ENCODE measurements at regions not wholly inside any gene's neighbourhood (a gene's known extent, or its start where the extent isn't known, plus 50 kb on each side); places are given as distances from the start of the nearest gene placed in this dataset.

DNA sequence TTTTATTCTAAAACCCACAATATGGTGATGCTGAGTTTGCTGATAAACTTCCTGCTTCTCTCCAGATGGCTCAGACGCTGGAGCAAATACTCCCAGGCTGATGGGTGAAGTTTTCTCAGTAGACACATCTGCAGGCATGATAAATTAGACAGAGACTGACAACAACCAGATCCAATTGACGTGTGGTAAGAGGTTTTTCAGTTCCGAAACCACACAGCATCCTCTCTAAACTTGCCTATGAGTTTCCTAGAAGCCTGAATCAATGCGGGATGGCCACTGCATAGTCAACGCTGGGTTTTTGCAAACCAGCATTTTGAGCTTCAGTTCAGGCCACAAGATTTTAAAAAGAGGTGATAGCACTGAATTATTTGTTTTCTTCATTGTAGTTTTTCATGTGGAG is 360.3 kb upstream of the ARRDC4 start:
- Histone ChIP-seq H3K18ac (ENCODE audit: low read depth, low read length) (no peak overlapping the region), H3K9ac (ENCODE audit: low read depth, low read length) (no peak overlapping the region), H4K8ac (ENCODE audit: low read depth in 2 of 2, low read length in 2 of 2) (no peak overlapping the region), H3K9me1 (ENCODE audit: insufficient read depth, low read length) (no peaks in the 10 kb centered on the region), H3K27me3 (ENCODE audit: control insufficient read depth, insufficient read depth, low read length) (no peaks in the 10 kb centered on the region), H3K36me3 (ENCODE audit: control insufficient read depth, insufficient read depth, low read length) (no peaks in the 10 kb centered on the region), H4K20me1 (ENCODE audit: insufficient read depth, low read length) (no peaks in the 10 kb centered on the region), H2BK20ac (ENCODE audit: low read depth, low read length) (no peak overlapping the region), H3K4ac (ENCODE audit: low read depth, low read length) (no peak overlapping the region), H2BK15ac (ENCODE audit: low read depth, low read length) (no peak overlapping the region), H2AFZ (replicated peaks; ENCODE audit: low read length, poor library complexity) (no peak overlapping the region), H3K27ac (ENCODE audit: insufficient read depth, low read length) (no peak overlapping the region), H3K4me3 (ENCODE audit: insufficient read depth, low read depth, low read length) (no peak overlapping the region), H3K79me1 (ENCODE audit: low read depth in 1 of 2, low read length in 2 of 2) (no peaks in the 10 kb centered on the region), H2BK5ac (ENCODE audit: low read depth, low read length, poor library complexity, severe bottlenecking) (no peak overlapping the region), H3K56ac (ENCODE audit: extremely low read depth, insufficient read depth, low read length) (no peak overlapping the region), H2AK5ac (ENCODE audit: low read depth, low read length) (no peak overlapping the region), H4K91ac (ENCODE audit: insufficient read depth, low read depth, low read length) (no peak overlapping the region), H3K9me3 (ENCODE audit: control insufficient read depth, insufficient read depth, low read length) (peaks cover 13% of the 10 kb centered on the region), H4K5ac (ENCODE audit: low read depth, low read length) (no peak overlapping the region), H3K4me2 (ENCODE audit: low read depth, low read length) (no peak overlapping the region), H3K4me1 (ENCODE audit: control insufficient read depth, insufficient read depth, low read length) (no peaks in the 10 kb centered on the region), H3K14ac (replicated peaks; ENCODE audit: low read depth, low read length) (no peak overlapping the region), H2AK9ac (replicated peaks; ENCODE audit: low read depth, low read length, poor library complexity) (no peak overlapping the region), H2BK120ac (ENCODE audit: low read depth, low read length) (no peak overlapping the region), H3K23ac (ENCODE audit: low read depth, low read length) (no peak overlapping the region)
- CTCF ChIA-PET: no interaction called here
- ATAC-seq (ENCODE audit: low read depth): no peak
- no peak for DNase-seq
- WGBS, 2 experiments (ENCODE audit: extremely low coverage in 2 of 2, insufficient read length in 1 of 2): no CpG with 5 or more reads among the region's 5 CpGs
- TF ChIP-seq RFX5 (IDR thresholded peaks at IDR 0.05; ENCODE audit: low read depth, low read length): no peak
- TF ChIP-seq CEBPB (IDR thresholded peaks at IDR 0.05; ENCODE audit: low read depth, low read length): no peak
- TF ChIP-seq, protein P1, sequence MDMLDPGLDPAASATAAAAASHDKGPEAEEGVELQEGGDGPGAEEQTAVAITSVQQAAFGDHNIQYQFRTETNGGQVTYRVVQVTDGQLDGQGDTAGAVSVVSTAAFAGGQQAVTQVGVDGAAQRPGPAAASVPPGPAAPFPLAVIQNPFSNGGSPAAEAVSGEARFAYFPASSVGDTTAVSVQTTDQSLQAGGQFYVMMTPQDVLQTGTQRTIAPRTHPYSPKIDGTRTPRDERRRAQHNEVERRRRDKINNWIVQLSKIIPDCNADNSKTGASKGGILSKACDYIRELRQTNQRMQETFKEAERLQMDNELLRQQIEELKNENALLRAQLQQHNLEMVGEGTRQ (IDR thresholded peaks at IDR 0.05; ENCODE audit: low read depth, low read length): no peak
- no peak for TF ChIP-seq FOS (IDR thresholded peaks at IDR 0.05; ENCODE audit: low read depth, low read length)
- TF ChIP-seq, protein P2, sequence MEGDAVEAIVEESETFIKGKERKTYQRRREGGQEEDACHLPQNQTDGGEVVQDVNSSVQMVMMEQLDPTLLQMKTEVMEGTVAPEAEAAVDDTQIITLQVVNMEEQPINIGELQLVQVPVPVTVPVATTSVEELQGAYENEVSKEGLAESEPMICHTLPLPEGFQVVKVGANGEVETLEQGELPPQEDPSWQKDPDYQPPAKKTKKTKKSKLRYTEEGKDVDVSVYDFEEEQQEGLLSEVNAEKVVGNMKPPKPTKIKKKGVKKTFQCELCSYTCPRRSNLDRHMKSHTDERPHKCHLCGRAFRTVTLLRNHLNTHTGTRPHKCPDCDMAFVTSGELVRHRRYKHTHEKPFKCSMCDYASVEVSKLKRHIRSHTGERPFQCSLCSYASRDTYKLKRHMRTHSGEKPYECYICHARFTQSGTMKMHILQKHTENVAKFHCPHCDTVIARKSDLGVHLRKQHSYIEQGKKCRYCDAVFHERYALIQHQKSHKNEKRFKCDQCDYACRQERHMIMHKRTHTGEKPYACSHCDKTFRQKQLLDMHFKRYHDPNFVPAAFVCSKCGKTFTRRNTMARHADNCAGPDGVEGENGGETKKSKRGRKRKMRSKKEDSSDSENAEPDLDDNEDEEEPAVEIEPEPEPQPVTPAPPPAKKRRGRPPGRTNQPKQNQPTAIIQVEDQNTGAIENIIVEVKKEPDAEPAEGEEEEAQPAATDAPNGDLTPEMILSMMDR (conservative IDR thresholded peaks at IDR 0.05; ENCODE audit: low read depth, low read length): no peak
- no peak for TF ChIP-seq POLR2A (IDR thresholded peaks at IDR 0.05; ENCODE audit: low read depth, low read length)
- TF ChIP-seq CHD1 (IDR thresholded peaks at IDR 0.05; ENCODE audit: low read depth, low read length): no peak
- TF ChIP-seq NFE2L2 (IDR thresholded peaks at IDR 0.05; ENCODE audit: low read depth, low read length): no peak
- no peak for TF ChIP-seq MAFK (IDR thresholded peaks at IDR 0.05; ENCODE audit: low read depth, low read length)
- TF ChIP-seq RAD21 (IDR thresholded peaks at IDR 0.05; ENCODE audit: low read length): no peak
- no peak for TF ChIP-seq MAZ (IDR thresholded peaks at IDR 0.05; ENCODE audit: borderline replicate concordance, low read depth, low read length)
- TF ChIP-seq RCOR1 (IDR thresholded peaks at IDR 0.05; ENCODE audit: insufficient replicate concordance, low read length): no peak
- no peak for TF ChIP-seq BHLHE40 (IDR thresholded peaks at IDR 0.05; ENCODE audit: low read depth, low read length)
- TF ChIP-seq, protein P3, sequence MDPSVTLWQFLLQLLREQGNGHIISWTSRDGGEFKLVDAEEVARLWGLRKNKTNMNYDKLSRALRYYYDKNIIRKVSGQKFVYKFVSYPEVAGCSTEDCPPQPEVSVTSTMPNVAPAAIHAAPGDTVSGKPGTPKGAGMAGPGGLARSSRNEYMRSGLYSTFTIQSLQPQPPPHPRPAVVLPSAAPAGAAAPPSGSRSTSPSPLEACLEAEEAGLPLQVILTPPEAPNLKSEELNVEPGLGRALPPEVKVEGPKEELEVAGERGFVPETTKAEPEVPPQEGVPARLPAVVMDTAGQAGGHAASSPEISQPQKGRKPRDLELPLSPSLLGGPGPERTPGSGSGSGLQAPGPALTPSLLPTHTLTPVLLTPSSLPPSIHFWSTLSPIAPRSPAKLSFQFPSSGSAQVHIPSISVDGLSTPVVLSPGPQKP (IDR thresholded peaks at IDR 0.05; ENCODE audit: borderline replicate concordance, low read depth, low read length): no peak
- no peak for TF ChIP-seq SMC3 (IDR thresholded peaks at IDR 0.05; ENCODE audit: low read depth, low read length)
- no peak for TF ChIP-seq MXI1 (IDR thresholded peaks at IDR 0.05; ENCODE audit: borderline replicate concordance, low read depth, low read length)
- in situ Hi-C loops (cut with MboI; ENCODE audit: low sequenced_read_pairs) (no loop called here), intact Hi-C loops (cut with micrococcal nuclease) (no loop called here), dilution Hi-C loops (cut with HindIII; ENCODE audit: low sequenced_read_pairs, unreplicated experiment) (no loop called here)
- no TSS peak for BruUV-seq (replicated peaks)
- POLR2A ChIA-PET (ENCODE audit: unreplicated experiment): no interaction called here

All from IMR-90 (cell line).